CD4-positive, alpha-beta T cell (primary cell): ENCODE measurements at regions not wholly inside any gene's neighbourhood (a gene's known extent, or its start where the extent isn't known, plus 50 kb on each side); places are given as distances from the start of the nearest gene placed in this dataset.
"Not testable (repeated sequence)": the region's sequence is repeated elsewhere in the genome, so short reads cannot be mapped to it uniquely, and the experiment has no call there.

ENCODE experiments used
- ATAC-seq: fragments of 200-7000 bp; cut with Tn5 transposase; one replicate; pipeline ENCODE4 v1.10.0; 2022; ENCODE audit warnings: mild to moderate bottlenecking; ENCODE audit not compliant: poor library complexity
- CTCF ChIA-PET: fragments of 350-600 bp; sonication (Branson Sonifier 250); formaldehyde crosslinking; loops from one replicate; lab custom pipeline; 2021; ENCODE audit warnings: antibody characterized with exemption, inconsistent platforms; lab: Charles Lee
- POLR2A ChIA-PET: fragments of 350-600 bp; sonication (Branson Sonifier 250); formaldehyde crosslinking; loops from one replicate; lab custom pipeline; 2021; ENCODE audit warnings: antibody characterized with exemption, inconsistent platforms; lab: Charles Lee
- DNase-seq, 14 experiments: peaks; one replicate each; pipeline ENCODE4 v3.0.0-alpha.2; 2013 to 2020; ENCODE audit warnings: mixed read lengths in 2 of 14
- H3K27ac ChIP-seq, 2 donors: one replicate each; pipeline versions ENCODE4 v1.5.1 to v1.7.0; 2013; ENCODE audit warnings: low read length in 2 of 2, low read depth in 1 of 2, mild to moderate bottlenecking in 1 of 2
- H3K27me3 ChIP-seq, 2 experiments: 1 replicate in 1 of 2; 2 replicates in 1 of 2; pipeline versions ENCODE4 v1.6.1 to v1.7.0; 2013; ENCODE audit warnings: low read length in 2 of 2, control low read depth in 1 of 2, mild to moderate bottlenecking in 1 of 2, moderate library complexity in 1 of 2; ENCODE audit not compliant: insufficient read depth in 2 of 2, control insufficient read depth in 1 of 2
- H3K36me3 ChIP-seq: one replicate; pipeline ENCODE4 v1.6.1; 2013; ENCODE audit warnings: low read length, control low read depth; ENCODE audit not compliant: insufficient read depth
- H3K4me1 ChIP-seq: one replicate; pipeline ENCODE4 v1.6.1; 2013; ENCODE audit warnings: low read length, control low read depth; ENCODE audit not compliant: insufficient read depth
- H3K4me3 ChIP-seq: one replicate; pipeline ENCODE4 v1.5.1; 2013; ENCODE audit warnings: mild to moderate bottlenecking, low read length, moderate library complexity
- H3K9me3 ChIP-seq, 2 experiments: 1 replicate in 1 of 2; 2 replicates in 1 of 2; pipeline versions ENCODE4 v1.6.1 to v1.7.0; 2013; ENCODE audit warnings: low read length in 2 of 2, mild to moderate bottlenecking in 2 of 2, control low read depth in 1 of 2, moderate library complexity in 1 of 2; ENCODE audit not compliant: control insufficient read depth in 1 of 2, insufficient read depth in 1 of 2
- H3K27ac Mint-ChIP-seq: one replicate; pipeline ENCODE4 v1.8.0; 2020; ENCODE audit warnings: mixed read lengths
- H3K27me3 Mint-ChIP-seq: one replicate; pipeline ENCODE4 v1.8.0; 2021; ENCODE audit warnings: mixed read lengths
- H3K36me3 Mint-ChIP-seq: one replicate; pipeline ENCODE4 v1.8.0; 2021; ENCODE audit warnings: low read depth, mixed read lengths
- H3K4me1 Mint-ChIP-seq: one replicate; pipeline ENCODE4 v1.8.0; 2021; ENCODE audit warnings: low read depth, mixed read lengths
- H3K4me3 Mint-ChIP-seq: one replicate; pipeline ENCODE4 v1.8.0; 2020; ENCODE audit warnings: mild to moderate bottlenecking, mixed read lengths
- H3K9me3 Mint-ChIP-seq: one replicate; pipeline ENCODE4 v1.8.0; 2020; ENCODE audit warnings: mixed read lengths
- CTCF ChIP-seq: fragments of 200-600 bp; IDR thresholded peaks from one replicate; pipeline ENCODE4 v1.8.0; 2022; ENCODE audit warnings: antibody characterized with exemption, mild to moderate bottlenecking
- intact Hi-C, 2 experiments: fragments of 100-400 bp; cut with DNase I in 1 of 2; cut with micrococcal nuclease in 1 of 2; formaldehyde crosslinking; loops; one replicate each; pipeline versions ENCODE4 v1.15.1 to v1.9.0; 2023 to 2025; cut with DNase I, micrococcal nuclease

- no peaks in the 10 kb centered on the region for H3K4me1 Mint-ChIP-seq
- H3K9me3 Mint-ChIP-seq: no peaks in the 10 kb centered on the region
- Histone ChIP-seq H3K4me1 (no peaks in the 10 kb centered on the region), H3K9me3 (no peaks in the 10 kb centered on the region), H3K27ac (no peak overlapping the region), H3K36me3 (no peaks in the 10 kb centered on the region), H3K27me3 (no peaks in the 10 kb centered on the region), H3K4me3 (no peak overlapping the region)
- DNase-seq (no peak), ATAC-seq (no peak)
- H3K4me3 Mint-ChIP-seq: no peak overlapping the region
- intact Hi-C loops: no loop called here
- peaks cover 3% of the 10 kb centered on the region for H3K27me3 Mint-ChIP-seq
- no peaks in the 10 kb centered on the region for H3K36me3 Mint-ChIP-seq
- POLR2A ChIA-PET: no interaction called here
- TF ChIP-seq CTCF: no peak
- CTCF ChIA-PET: no interaction called here
- no peak overlapping the region for H3K27ac Mint-ChIP-seq
Observed at GRCh38 chr10:127649642-127650041, 87.3 kb upstream of the FOXI2 start.

- DNase-seq: no peak
- ChIA-PET CTCF (no interaction called here), POLR2A (no interaction called here)
- no peaks in the 10 kb centered on the region for H3K27me3 ChIP-seq
- no peak for ATAC-seq
- H3K4me1 ChIP-seq: no peaks in the 10 kb centered on the region
- no peak overlapping the region for H3K4me3 Mint-ChIP-seq
- intact Hi-C loops: no loop called here
- no peak for TF ChIP-seq CTCF
- H3K9me3 ChIP-seq: no peaks in the 10 kb centered on the region
- no peak overlapping the region for H3K27ac ChIP-seq
- peaks cover 7% of the 10 kb centered on the region for H3K27me3 Mint-ChIP-seq
- H3K9me3 Mint-ChIP-seq: no peaks in the 10 kb centered on the region
- H3K36me3 ChIP-seq: no peaks in the 10 kb centered on the region
- no peaks in the 10 kb centered on the region for H3K36me3 Mint-ChIP-seq
- no peak overlapping the region for H3K27ac Mint-ChIP-seq
- no peak overlapping the region for H3K4me3 ChIP-seq
- no peaks in the 10 kb centered on the region for H3K4me1 Mint-ChIP-seq
Observed at GRCh38 chr10:127657056-127657455, 79.9 kb upstream of the FOXI2 start.

GRCh38 chr10:127676430-127676829, 60.6 kb upstream of the FOXI2 start:
- H3K36me3 ChIP-seq, H3K27me3 ChIP-seq, ATAC-seq, POLR2A ChIA-PET, H3K4me1 ChIP-seq, CTCF ChIA-PET, DNase-seq, H3K4me1 Mint-ChIP-seq, H3K36me3 Mint-ChIP-seq, H3K4me3 ChIP-seq, H3K9me3 ChIP-seq, H3K4me3 Mint-ChIP-seq, H3K27ac Mint-ChIP-seq, H3K27ac ChIP-seq, intact Hi-C loops, H3K27me3 Mint-ChIP-seq, H3K9me3 Mint-ChIP-seq: not testable (repeated sequence)

GRCh38 chr10:127678091-127678490, 58.9 kb upstream of the FOXI2 start:
- H3K9me3 Mint-ChIP-seq: no peaks in the 10 kb centered on the region
- Histone ChIP-seq H3K4me1 (no peaks in the 10 kb centered on the region), H3K36me3 (no peaks in the 10 kb centered on the region), H3K27me3 (no peaks in the 10 kb centered on the region), H3K4me3 (no peak overlapping the region), H3K9me3 (no peaks in the 10 kb centered on the region), H3K27ac (no peak overlapping the region)
- no peak for TF ChIP-seq CTCF
- H3K4me3 Mint-ChIP-seq: no peak overlapping the region
- H3K36me3 Mint-ChIP-seq: no peaks in the 10 kb centered on the region
- no peak overlapping the region for H3K27ac Mint-ChIP-seq
- ATAC-seq: no peak
- H3K4me1 Mint-ChIP-seq: no peaks in the 10 kb centered on the region
- DNase-seq: no peak
- ChIA-PET POLR2A (no interaction called here), CTCF (interaction anchor here (0.8 kb wide), 1 partner anchor 26 kb away, joined by 3 read pairs; no protein-coding TSS in a partner anchor)
- no peaks in the 10 kb centered on the region for H3K27me3 Mint-ChIP-seq
- intact Hi-C loops: no loop called here
